Esophagus squamous epithelium (tissue), 5 donors: ENCODE measurements at regions not wholly inside any gene's neighbourhood (a gene's known extent, or its start where the extent isn't known, plus 50 kb on each side); places are given as distances from the start of the nearest gene placed in this dataset.

Experiments used
- DNase-seq: peaks from one replicate; lab custom pipeline; 2025; lab: John Stamatoyannopoulos, UW
- H3K27ac ChIP-seq, 4 donors: fragments of 200-600 bp; sonication (generic); one replicate each; pipeline ENCODE4 v1.5.1; 2016 to 2019; ENCODE audit warnings: mild to moderate bottlenecking in 1 of 4
- H3K27me3 ChIP-seq, 4 donors: fragments of 200-600 bp; sonication (generic); 1 replicate in 3 of 4; 2 replicates in 1 of 4; pipeline versions ENCODE4 v1.5.1 to v1.6.0; 2017 to 2021; ENCODE audit warnings: antibody characterized with exemption in 1 of 4
- H3K36me3 ChIP-seq, 3 donors: fragments of 200-600 bp; sonication (generic); one replicate each; pipeline ENCODE4 v1.5.1; 2016 to 2019
- H3K4me1 ChIP-seq, 3 donors: fragments of 200-600 bp; sonication (generic); one replicate each; pipeline ENCODE4 v1.5.1; 2017 to 2019
- H3K4me3 ChIP-seq, 4 donors: fragments of 200-600 bp; sonication (generic); 1 replicate in 3 of 4; 2 replicates in 1 of 4; pipeline ENCODE4 v1.5.1; 2016 to 2019; ENCODE audit warnings: mild to moderate bottlenecking in 2 of 4, moderate library complexity in 1 of 4
- H3K9me3 ChIP-seq, 3 donors: fragments of 200-600 bp; sonication (generic); one replicate each; pipeline ENCODE4 v1.5.1; 2016 to 2019
- POLR2A ChIP-seq, 4 donors: fragments of 450-650 bp; IDR thresholded peaks; one replicate each; pipeline ENCODE4 v1.6.1; 2017; ENCODE audit warnings: antibody characterized with exemption in 4 of 4, mild to moderate bottlenecking in 4 of 4, moderate library complexity in 3 of 4
- WGBS, 2 donors: methylation state at CpG; one replicate each; pipeline ENCODE4 v1.1.5; 2018; 5-methylcytosine and 5-hydroxymethylcytosine counted together
- intact Hi-C: fragments of 100-400 bp; cut with DNase I; formaldehyde crosslinking; loops from one replicate; pipeline ENCODE4 v1.15.0; 2022
- TF ChIP-seq, protein P1 (sequence below), 6 experiments: fragments of 450-650 bp in 4 of 6; fragments of 200-600 bp in 2 of 6; sonication (generic) in 2 of 6; IDR thresholded peaks; one replicate each; pipeline ENCODE4 v1.5.1; 2016 to 2019; ENCODE audit warnings: antibody characterized with exemption in 6 of 6, mild to moderate bottlenecking in 4 of 6, moderate library complexity in 4 of 6
- donor health status: DM: yes; HTN: yes; CAD: no.

GRCh38 chr15:96670389-96670788 is 339.9 kb downstream of the NR2F2 start:
- Histone ChIP-seq H3K27me3 (no peaks in the 10 kb centered on the region), H3K4me1 (no peaks in the 10 kb centered on the region), H3K4me3 (no peak overlapping the region), H3K27ac (no peak overlapping the region), H3K36me3 (no peaks in the 10 kb centered on the region), H3K9me3 (no peaks in the 10 kb centered on the region)
- intact Hi-C loops = no loop called here
- no peak for TF ChIP-seq POLR2A (IDR thresholded peaks at IDR 0.05)
- TF ChIP-seq, protein P1, sequence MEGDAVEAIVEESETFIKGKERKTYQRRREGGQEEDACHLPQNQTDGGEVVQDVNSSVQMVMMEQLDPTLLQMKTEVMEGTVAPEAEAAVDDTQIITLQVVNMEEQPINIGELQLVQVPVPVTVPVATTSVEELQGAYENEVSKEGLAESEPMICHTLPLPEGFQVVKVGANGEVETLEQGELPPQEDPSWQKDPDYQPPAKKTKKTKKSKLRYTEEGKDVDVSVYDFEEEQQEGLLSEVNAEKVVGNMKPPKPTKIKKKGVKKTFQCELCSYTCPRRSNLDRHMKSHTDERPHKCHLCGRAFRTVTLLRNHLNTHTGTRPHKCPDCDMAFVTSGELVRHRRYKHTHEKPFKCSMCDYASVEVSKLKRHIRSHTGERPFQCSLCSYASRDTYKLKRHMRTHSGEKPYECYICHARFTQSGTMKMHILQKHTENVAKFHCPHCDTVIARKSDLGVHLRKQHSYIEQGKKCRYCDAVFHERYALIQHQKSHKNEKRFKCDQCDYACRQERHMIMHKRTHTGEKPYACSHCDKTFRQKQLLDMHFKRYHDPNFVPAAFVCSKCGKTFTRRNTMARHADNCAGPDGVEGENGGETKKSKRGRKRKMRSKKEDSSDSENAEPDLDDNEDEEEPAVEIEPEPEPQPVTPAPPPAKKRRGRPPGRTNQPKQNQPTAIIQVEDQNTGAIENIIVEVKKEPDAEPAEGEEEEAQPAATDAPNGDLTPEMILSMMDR (IDR thresholded peaks at IDR 0.05) = no peak
- 66 to 79% methylated on average over 5 of the region's 5 CpGs for WGBS, 2 donors
- DNase-seq = no peak

DNA sequence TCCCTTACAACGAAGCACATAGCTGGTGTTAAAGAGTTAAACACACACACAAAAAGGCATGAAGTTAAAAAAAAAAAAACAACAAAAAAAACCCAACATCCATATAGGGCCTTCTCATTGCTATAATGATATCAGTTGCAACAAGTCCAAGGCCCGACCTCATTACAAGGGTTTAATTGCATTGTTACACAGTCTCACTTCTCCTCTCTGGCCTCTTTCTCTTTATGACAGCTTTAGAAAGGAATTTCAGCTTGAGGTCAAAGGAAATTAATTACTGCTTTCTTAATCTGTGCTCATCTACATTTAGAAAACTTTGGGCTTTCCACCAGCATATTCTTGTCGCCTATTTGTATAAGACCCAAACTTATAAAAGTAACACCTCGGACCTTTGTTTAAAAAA is 342.1 kb downstream of the NR2F2 start:
- H3K4me3 ChIP-seq = no peak overlapping the region
- intact Hi-C loops = no loop called here
- no peaks in the 10 kb centered on the region for H3K27me3 ChIP-seq
- WGBS, 2 donors = 31 to 65% methylated on average over 4 of the region's 4 CpGs
- H3K36me3 ChIP-seq = no peaks in the 10 kb centered on the region
- H3K4me1 ChIP-seq = no peaks in the 10 kb centered on the region
- no peak for DNase-seq
- TF ChIP-seq POLR2A (IDR thresholded peaks at IDR 0.05) = no peak
- TF ChIP-seq, protein P1 (IDR thresholded peaks at IDR 0.05) = no peak
- H3K27ac ChIP-seq = no peak overlapping the region
- no peaks in the 10 kb centered on the region for H3K9me3 ChIP-seq

DNA sequence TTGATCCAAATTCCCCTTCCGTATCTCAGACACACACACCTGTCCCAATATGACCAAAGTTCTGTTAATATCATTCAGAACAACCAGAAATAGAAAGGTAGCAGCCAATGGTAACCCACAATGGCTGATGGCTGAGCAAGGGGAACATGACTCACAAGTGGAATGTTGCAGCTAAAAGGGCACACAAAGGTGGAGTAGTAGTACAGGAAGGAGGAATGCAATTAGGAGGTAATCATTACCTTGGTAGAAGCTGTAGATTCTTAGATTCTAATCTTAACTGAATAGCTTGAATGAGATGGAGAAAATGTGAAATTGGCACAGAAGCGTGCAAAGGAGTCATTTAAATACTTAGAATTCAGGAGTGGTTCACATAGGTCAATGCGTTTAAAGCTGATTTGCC is 347.9 kb downstream of the NR2F2 start:
- H3K27me3 ChIP-seq = no peaks in the 10 kb centered on the region
- no peak for TF ChIP-seq POLR2A (IDR thresholded peaks at IDR 0.05)
- TF ChIP-seq, protein P1 (IDR thresholded peaks at IDR 0.05) = no peak
- no peak overlapping the region for H3K4me3 ChIP-seq
- no peaks in the 10 kb centered on the region for H3K9me3 ChIP-seq
- H3K27ac ChIP-seq = no peak overlapping the region
- H3K36me3 ChIP-seq = no peaks in the 10 kb centered on the region
- H3K4me1 ChIP-seq = no peaks in the 10 kb centered on the region
- DNase-seq = no peak
- WGBS, 2 donors = 75 to 84% methylated on average over 3 of the region's 3 CpGs
- intact Hi-C loops = no loop called here

GRCh38 chr15:96687388-96688107 is 357.0 kb downstream of the NR2F2 start:
- 77 to 86% methylated on average over 3 to 5 of the region's 5 CpGs for WGBS, 2 donors
- Histone ChIP-seq H3K27ac (no peak overlapping the region), H3K9me3 (no peaks in the 10 kb centered on the region), H3K27me3 (no peaks in the 10 kb centered on the region), H3K36me3 (no peaks in the 10 kb centered on the region), H3K4me3 (no peak overlapping the region), H3K4me1 (no peaks in the 10 kb centered on the region)
- TF ChIP-seq, protein P1 (IDR thresholded peaks at IDR 0.05) = no peak
- no peak for TF ChIP-seq POLR2A (IDR thresholded peaks at IDR 0.05)
- no peak for DNase-seq
- intact Hi-C loops = no loop called here

DNA sequence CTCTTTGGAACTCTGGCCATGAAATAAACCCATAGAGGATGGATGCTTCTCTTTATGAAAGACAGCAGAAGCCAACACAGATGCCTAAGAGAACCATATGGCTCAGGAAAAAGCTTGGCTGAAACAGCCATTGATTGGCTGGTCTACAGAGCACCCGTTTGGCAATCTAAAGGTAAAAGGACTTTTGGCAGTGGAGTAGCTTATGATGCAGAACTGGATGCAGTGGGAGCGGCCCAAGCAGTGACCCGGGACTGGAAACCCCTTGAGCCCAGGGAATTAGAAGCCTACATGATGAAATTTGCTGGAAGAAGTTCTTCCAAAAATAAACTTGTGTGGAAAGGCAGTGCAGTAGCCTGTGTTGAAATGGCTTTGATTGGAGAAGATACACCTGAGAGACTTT is 360.2 kb downstream of the NR2F2 start:
- no peak for DNase-seq
- Histone ChIP-seq H3K27ac (no peak overlapping the region), H3K27me3 (no peaks in the 10 kb centered on the region), H3K36me3 (no peaks in the 10 kb centered on the region), H3K4me1 (peaks cover 0 to 7% (median 0%) of the 10 kb centered on the region in 3 donors), H3K4me3 (no peak overlapping the region), H3K9me3 (no peaks in the 10 kb centered on the region)
- TF ChIP-seq POLR2A (IDR thresholded peaks at IDR 0.05) = no peak
- TF ChIP-seq, protein P1 (IDR thresholded peaks at IDR 0.05) = no peak
- 54 to 58% methylated on average over 3 of the region's 3 CpGs for WGBS, 2 donors
- intact Hi-C loops = no loop called here
